Neuronal stem cell (in vitro differentiated cells): ENCODE measurements at regions not wholly inside any gene's neighbourhood (a gene's known extent, or its start where the extent isn't known, plus 50 kb on each side); places are given as distances from the start of the nearest gene placed in this dataset.

Experiments
- DNase-seq: peaks from one replicate; pipeline ENCODE4 v3.0.0-alpha.2; 2013; ENCODE audit warnings: low spot score
- H2AFZ ChIP-seq: one replicate; pipeline ENCODE4 v1.6.1; 2013; ENCODE audit warnings: mild to moderate bottlenecking, low read length, inconsistent platforms
- H2AK5ac ChIP-seq: 2 replicates; pipeline ENCODE4 v1.6.1; 2013; ENCODE audit warnings: low read depth, mild to moderate bottlenecking, inconsistent platforms, low read length, moderate library complexity, mixed read lengths
- H2BK120ac ChIP-seq: 2 replicates; pipeline ENCODE4 v1.6.1; 2013; ENCODE audit warnings: low read depth, mild to moderate bottlenecking, inconsistent platforms, low read length, moderate library complexity, mixed read lengths
- H2BK12ac ChIP-seq: one replicate; pipeline ENCODE4 v1.6.1; 2013; ENCODE audit warnings: low read length, inconsistent platforms
- H2BK15ac ChIP-seq: 2 replicates; pipeline ENCODE4 v1.6.1; 2013; ENCODE audit warnings: mild to moderate bottlenecking, low read length, inconsistent platforms, mixed read lengths
- H2BK5ac ChIP-seq: one replicate; pipeline ENCODE4 v1.6.1; 2013; ENCODE audit warnings: inconsistent platforms, mild to moderate bottlenecking, low read length, moderate library complexity
- H3K14ac ChIP-seq: one replicate; pipeline ENCODE4 v1.6.1; 2013; ENCODE audit warnings: low read length, inconsistent platforms
- H3K18ac ChIP-seq: 2 replicates; pipeline ENCODE4 v1.6.1; 2013; ENCODE audit warnings: low read length, inconsistent platforms
- H3K23ac ChIP-seq: 2 replicates; pipeline ENCODE4 v1.6.1; 2013; ENCODE audit warnings: low read depth, mild to moderate bottlenecking, mixed read lengths, low read length, inconsistent platforms; ENCODE audit not compliant: poor library complexity
- H3K27ac ChIP-seq: replicated peaks from 3 replicates; pipeline ENCODE4 v1.5.1; 2013; ENCODE audit warnings: low read length, inconsistent platforms
- H3K27me3 ChIP-seq, 3 experiments: 2 replicates each; pipeline ENCODE4 v1.6.1; 2013; ENCODE audit warnings: low read length in 3 of 3, mild to moderate bottlenecking in 2 of 3, inconsistent platforms in 1 of 3, low read depth in 1 of 3, mixed read lengths in 1 of 3, moderate library complexity in 1 of 3; ENCODE audit not compliant: control insufficient read depth in 3 of 3, insufficient read depth in 3 of 3
- H3K36me3 ChIP-seq, 2 donors: replicated peaks in 1 of 2; 2 replicates each; pipeline ENCODE4 v1.6.1; 2013; ENCODE audit warnings: low read length in 2 of 2; ENCODE audit not compliant: control insufficient read depth in 2 of 2, insufficient read depth in 2 of 2
- H3K4ac ChIP-seq: 2 replicates; pipeline ENCODE4 v1.6.1; 2013; ENCODE audit warnings: inconsistent platforms, mild to moderate bottlenecking, low read length, moderate library complexity
- H3K4me1 ChIP-seq, 2 donors: 1 replicate in 1 of 2; 2 replicates in 1 of 2; pipeline ENCODE4 v1.6.1; 2013; ENCODE audit warnings: low read length in 2 of 2, low read depth in 1 of 2; ENCODE audit not compliant: control insufficient read depth in 2 of 2, insufficient read depth in 1 of 2
- H3K4me2 ChIP-seq: one replicate; pipeline ENCODE4 v1.6.1; 2013; ENCODE audit warnings: mild to moderate bottlenecking, low read length, inconsistent platforms; ENCODE audit not compliant: insufficient read depth, poor library complexity, severe bottlenecking
- H3K4me3 ChIP-seq, 2 donors: 2 replicates each; pipeline ENCODE4 v1.5.1; 2013; ENCODE audit warnings: low read length in 2 of 2, mild to moderate bottlenecking in 2 of 2, inconsistent platforms in 1 of 2, moderate library complexity in 1 of 2
- H3K79me1 ChIP-seq: one replicate; pipeline ENCODE4 v1.6.1; 2013; ENCODE audit warnings: low read depth, mild to moderate bottlenecking, inconsistent platforms, low read length, moderate library complexity
- H3K9ac ChIP-seq: one replicate; pipeline ENCODE4 v1.6.1; 2013; ENCODE audit warnings: mild to moderate bottlenecking, low read depth, low read length, inconsistent platforms; ENCODE audit not compliant: poor library complexity
- H3K9me3 ChIP-seq, 2 donors: replicated peaks in 1 of 2; 2 replicates each; pipeline versions ENCODE3 to v1.6.1; 2013; ENCODE audit warnings: low read length in 2 of 2, mild to moderate bottlenecking in 2 of 2, inconsistent platforms in 1 of 2, low read depth in 1 of 2, mixed read lengths in 1 of 2, moderate library complexity in 1 of 2; ENCODE audit not compliant: control insufficient read depth in 2 of 2, insufficient read depth in 1 of 2
- H4K8ac ChIP-seq: one replicate; pipeline ENCODE4 v1.6.1; 2013; ENCODE audit warnings: low read depth, mild to moderate bottlenecking, inconsistent platforms, low read length, moderate library complexity
- H4K91ac ChIP-seq: one replicate; pipeline ENCODE4 v1.6.1; 2013; ENCODE audit warnings: low read length, low read depth, mild to moderate bottlenecking, inconsistent platforms; ENCODE audit not compliant: poor library complexity
- WGBS, 2 donors: extraction: QIAGEN DNeasy Blood & Tissue Kit; methylation state at CpG; one replicate each; pipeline ENCODE4 v1.1.7; 2013; ENCODE audit warnings: missing lambda C conversion rate in 2 of 2, mixed read lengths in 1 of 2; ENCODE audit not compliant: insufficient read length in 2 of 2, insufficient replicate concordance in 1 of 2; ENCODE audit errors: extremely low coverage in 2 of 2; 5-methylcytosine and 5-hydroxymethylcytosine counted together

DNA sequence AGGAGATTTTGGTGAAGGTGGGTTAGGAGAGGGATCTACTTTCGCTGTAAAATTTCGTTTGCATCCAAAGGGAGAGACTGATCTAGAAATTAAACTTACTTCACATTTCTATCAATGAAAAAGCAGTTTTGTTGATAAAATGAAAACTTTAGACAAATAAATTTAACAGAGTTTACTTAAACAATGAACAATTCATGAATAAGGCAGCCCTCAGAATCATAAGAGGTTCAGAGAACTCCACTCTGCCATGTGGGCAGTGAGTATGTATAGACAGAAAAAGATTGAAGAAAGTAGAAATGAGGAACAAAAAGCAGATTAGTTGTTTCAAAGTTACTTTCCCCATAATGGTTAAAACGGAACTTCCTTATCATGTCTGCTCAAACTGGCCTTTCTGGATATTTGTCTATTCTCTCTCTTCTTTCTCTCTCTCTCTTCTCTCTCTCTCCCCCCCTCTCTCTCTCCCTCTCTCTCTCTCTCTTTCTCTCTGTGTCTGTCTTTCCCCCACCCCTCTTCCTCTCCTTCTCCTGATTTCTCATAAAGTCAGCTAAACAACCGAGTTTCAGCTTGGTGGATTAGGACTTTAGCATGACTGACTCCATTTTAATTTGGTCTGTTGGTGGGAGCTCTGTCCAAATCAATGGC is 248.9 kb downstream of the TJP1 start:
- Histone ChIP-seq H3K9me3 (no peaks in the 10 kb centered on the region), H2BK15ac (no peak overlapping the region), H3K23ac (no peak overlapping the region), H3K27me3 (peaks cover 0 to 53% (median 24%) of the 10 kb centered on the region in 3 experiments), H3K4ac (no peak overlapping the region), H3K36me3 (no peaks in the 10 kb centered on the region), H2AFZ (no peak overlapping the region), H2AK5ac (no peak overlapping the region), H3K27ac (no peak overlapping the region), H2BK5ac (no peak overlapping the region), H3K9ac (no peak overlapping the region), H4K91ac (no peak overlapping the region), H3K14ac (no peak overlapping the region), H4K8ac (no peak overlapping the region), H3K4me1 (peaks cover 0 to 4% of the 10 kb centered on the region in 2 donors), H3K4me3 (no peak overlapping the region), H3K18ac (no peak overlapping the region), H3K79me1 (no peaks in the 10 kb centered on the region), H3K4me2 (no peak overlapping the region), H2BK12ac (no peak overlapping the region), H2BK120ac (no peak overlapping the region)
- no peak for DNase-seq
- no CpG with 5 or more reads among the region's 4 CpGs for WGBS, 2 donors

DNA sequence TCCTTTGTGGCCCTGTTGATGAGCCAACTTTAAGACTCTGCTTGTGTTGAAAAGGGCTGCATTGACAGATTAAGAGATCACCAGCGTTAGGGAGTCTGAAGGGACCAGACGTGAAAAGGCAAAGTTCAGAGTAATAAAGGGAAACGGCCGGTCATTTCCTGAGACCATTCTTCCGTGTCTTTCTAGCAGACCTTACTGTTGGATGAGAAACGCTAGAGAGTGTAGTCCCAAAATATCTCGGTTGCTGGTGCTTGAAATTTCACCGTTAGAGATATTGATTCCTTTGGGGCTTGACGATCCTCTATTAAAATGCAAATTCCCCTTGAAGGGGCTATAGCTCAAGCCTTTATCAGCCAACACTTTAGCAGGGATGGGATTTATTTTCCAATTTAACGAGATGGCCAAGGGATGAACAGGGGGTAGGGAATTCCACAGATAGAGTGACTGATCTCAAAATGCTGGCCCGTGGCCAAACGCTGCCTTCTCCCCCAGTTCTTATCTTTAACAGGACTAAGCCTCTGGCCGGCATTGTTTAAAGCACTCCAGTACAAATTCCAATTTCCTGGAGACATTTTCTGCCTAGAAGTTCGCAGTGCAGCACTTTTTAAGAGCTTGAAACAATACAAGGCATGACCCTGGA is 250.4 kb downstream of the TJP1 start:
- Histone ChIP-seq H3K18ac (no peak overlapping the region), H2BK5ac (no peak overlapping the region), H3K27ac (no peak overlapping the region), H2BK15ac (no peak overlapping the region), H2AFZ (no peak overlapping the region), H3K14ac (no peak overlapping the region), H4K91ac (no peak overlapping the region), H3K9me3 (no peaks in the 10 kb centered on the region), H3K9ac (no peak overlapping the region), H2BK12ac (no peak overlapping the region), H3K79me1 (no peaks in the 10 kb centered on the region), H3K23ac (no peak overlapping the region), H3K27me3 (peaks cover 0 to 66% (median 24%) of the 10 kb centered on the region in 3 experiments), H3K4ac (no peak overlapping the region), H3K36me3 (no peaks in the 10 kb centered on the region), H4K8ac (no peak overlapping the region), H3K4me1 (peaks cover 0 to 4% of the 10 kb centered on the region in 2 donors), H3K4me2 (peak overlapping the region; percentile 84), H2BK120ac (no peak overlapping the region), H2AK5ac (no peak overlapping the region), H3K4me3 (no peak overlapping the region)
- WGBS, 2 donors = no CpG with 5 or more reads among the region's 14 CpGs
- DNase-seq = peak; percentile 31

DNA sequence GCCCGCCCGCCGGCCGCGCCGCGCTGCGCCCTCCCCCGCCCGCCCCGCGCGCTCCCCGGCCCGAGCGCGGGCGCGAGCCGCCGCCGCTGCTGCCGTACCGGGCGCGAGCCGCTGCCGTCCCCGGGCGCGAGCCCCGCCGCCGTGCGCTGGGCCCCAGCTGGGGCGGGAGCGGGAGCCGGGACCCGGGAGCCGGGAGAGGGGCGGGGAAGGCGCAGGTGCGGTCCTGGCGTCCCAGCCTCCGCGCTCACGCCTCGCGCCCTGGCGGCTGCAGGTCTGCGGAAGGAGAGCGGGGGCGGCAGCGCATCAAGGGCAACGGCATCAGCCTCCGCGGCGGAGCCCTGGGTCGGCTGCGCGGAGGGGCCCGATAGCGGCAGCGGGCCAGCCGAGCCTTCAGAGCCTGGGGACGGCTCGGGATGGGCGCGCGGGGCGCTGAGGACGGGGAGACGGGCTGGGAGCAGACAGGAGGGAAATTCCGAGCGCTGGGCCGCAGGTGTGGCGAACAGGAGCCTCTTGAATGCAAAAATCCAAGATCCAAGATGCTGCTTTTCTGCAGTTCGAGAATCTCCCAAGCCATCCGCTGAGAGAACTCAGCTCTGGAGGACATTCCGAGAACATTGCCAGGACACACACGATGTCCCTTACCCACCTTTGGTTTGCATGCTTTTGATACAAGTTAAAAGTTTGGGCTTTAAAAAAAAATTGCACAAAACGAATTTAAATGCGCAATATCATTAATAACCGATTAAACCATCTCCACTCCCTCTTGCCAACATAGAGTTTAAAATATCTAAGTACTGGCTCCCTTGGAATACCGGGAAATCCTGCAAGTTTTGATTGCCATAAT is 251.1 kb downstream of the TJP1 start:
- H3K4me1 ChIP-seq = peaks cover 0 to 4% of the 10 kb centered on the region in 2 donors
- no peak overlapping the region for H3K23ac ChIP-seq
- H3K9me3 ChIP-seq = no peaks in the 10 kb centered on the region
- no peak overlapping the region for H3K27ac ChIP-seq
- peak; percentile 59 for DNase-seq
- WGBS, 2 donors = no CpG with 5 or more reads among the region's 85 CpGs
- no peak overlapping the region for H3K14ac ChIP-seq
- no peak overlapping the region for H3K4ac ChIP-seq
- H3K4me2 ChIP-seq = peak overlapping the region; percentile 84
- peaks cover 0 to 66% (median 24%) of the 10 kb centered on the region in 3 experiments for H3K27me3 ChIP-seq
- H2BK120ac ChIP-seq = no peak overlapping the region
- H3K18ac ChIP-seq = peak overlapping the region; percentile 96
- no peaks in the 10 kb centered on the region for H3K79me1 ChIP-seq
- H4K8ac ChIP-seq = no peak overlapping the region
- peak overlapping the region; percentile 78 for H3K9ac ChIP-seq
- no peak overlapping the region for H2BK5ac ChIP-seq
- peak overlapping the region; percentile 46 to 78 for H3K4me3 ChIP-seq
- no peak overlapping the region for H2BK15ac ChIP-seq
- H4K91ac ChIP-seq = no peak overlapping the region
- no peak overlapping the region for H2BK12ac ChIP-seq
- H2AK5ac ChIP-seq = no peak overlapping the region
- H3K36me3 ChIP-seq = no peaks in the 10 kb centered on the region
- H2AFZ ChIP-seq = peak overlapping the region; percentile 92
